Endodermal cell (in vitro differentiated cells): ENCODE measurements at regions not wholly inside any gene's neighbourhood (a gene's known extent, or its start where the extent isn't known, plus 50 kb on each side); places are given as distances from the start of the nearest gene placed in this dataset.

ENCODE experiments used
- DNase-seq: peaks from one replicate; pipeline ENCODE4 v3.0.0-alpha.2; 2017
- H3K27ac ChIP-seq: 2 replicates; pipeline ENCODE4 v1.5.1; 2013; ENCODE audit warnings: mild to moderate bottlenecking, low read depth, low read length, moderate library complexity
- H3K27me3 ChIP-seq: 2 replicates; pipeline ENCODE4 v1.6.1; 2013; ENCODE audit warnings: mild to moderate bottlenecking, low read length, moderate library complexity; ENCODE audit not compliant: insufficient read depth, control insufficient read depth, poor library complexity, severe bottlenecking
- H3K36me3 ChIP-seq: 2 replicates; pipeline ENCODE4 v1.7.0; 2013; ENCODE audit warnings: mild to moderate bottlenecking, low read length, moderate library complexity; ENCODE audit not compliant: control insufficient read depth, insufficient read depth
- H3K4me1 ChIP-seq: one replicate; pipeline ENCODE4 v1.7.0; 2013; ENCODE audit warnings: low read length; ENCODE audit not compliant: control insufficient read depth, insufficient read depth
- H3K4me3 ChIP-seq: 2 replicates; pipeline ENCODE4 v1.5.1; 2013; ENCODE audit warnings: mild to moderate bottlenecking, low read length, moderate library complexity
- H3K9ac ChIP-seq: 2 replicates; pipeline ENCODE4 v1.6.1; 2013; ENCODE audit warnings: mild to moderate bottlenecking, low read length, moderate library complexity; ENCODE audit not compliant: poor library complexity, severe bottlenecking; ENCODE audit errors: extremely low read depth
- H3K9me3 ChIP-seq: 2 replicates; pipeline ENCODE4 v1.6.1; 2013; ENCODE audit warnings: mild to moderate bottlenecking, low read length, moderate library complexity; ENCODE audit not compliant: control insufficient read depth
- H3K27ac Mint-ChIP-seq: 2 replicates; pipeline ENCODE4 v1.8.0; 2020; ENCODE audit warnings: mixed read lengths
- H3K27me3 Mint-ChIP-seq: 2 replicates; pipeline ENCODE4 v1.8.0; 2021; ENCODE audit warnings: mild to moderate bottlenecking, mixed read lengths; ENCODE audit not compliant: insufficient read depth
- H3K36me3 Mint-ChIP-seq: 2 replicates; pipeline ENCODE4 v1.8.0; 2020; ENCODE audit warnings: low read depth, mixed read lengths
- H3K4me1 Mint-ChIP-seq: 2 replicates; pipeline ENCODE4 v1.8.0; 2020; ENCODE audit warnings: mixed read lengths
- H3K4me3 Mint-ChIP-seq: 2 replicates; pipeline ENCODE4 v1.8.0; 2020; ENCODE audit warnings: mild to moderate bottlenecking, moderate library complexity, mixed read lengths
- H3K9me3 Mint-ChIP-seq: 2 replicates; pipeline ENCODE4 v1.8.0; 2020; ENCODE audit warnings: mild to moderate bottlenecking, mixed read lengths
- CTCF ChIP-seq: fragments of 200-600 bp; sonication (generic); conservative IDR thresholded peaks from 2 replicates; pipeline ENCODE4 v1.5.0; 2021; ENCODE audit warnings: antibody characterized with exemption, mild to moderate bottlenecking
- WGBS, 2 experiments: methylation state at CpG; one replicate each; pipeline versions ENCODE4 v1.1.5 to v1.1.7; 2013; ENCODE audit warnings: missing lambda C conversion rate in 2 of 2, mixed read lengths in 1 of 2; ENCODE audit not compliant: insufficient coverage in 1 of 2, insufficient read length in 1 of 2; 5-methylcytosine and 5-hydroxymethylcytosine counted together

- 76 to 93% methylated on average over 3 to 4 of the region's 4 CpGs for WGBS, 2 experiments
- H3K4me3 Mint-ChIP-seq = no peak overlapping the region
- H3K4me1 Mint-ChIP-seq = peaks cover 38% of the 10 kb centered on the region
- H3K27me3 Mint-ChIP-seq = peaks cover 2% of the 10 kb centered on the region
- no peak overlapping the region for H3K27ac ChIP-seq
- no peaks in the 10 kb centered on the region for H3K9me3 ChIP-seq
- no peak overlapping the region for H3K9ac ChIP-seq
- H3K36me3 ChIP-seq = no peaks in the 10 kb centered on the region
- H3K27ac Mint-ChIP-seq = no peak overlapping the region
- H3K9me3 Mint-ChIP-seq = no peaks in the 10 kb centered on the region
- H3K4me1 ChIP-seq = peaks cover 13% of the 10 kb centered on the region
- H3K27me3 ChIP-seq = peaks cover 19% of the 10 kb centered on the region
- H3K4me3 ChIP-seq = no peak overlapping the region
- DNase-seq = no peak
- no peak for TF ChIP-seq CTCF
- no peaks in the 10 kb centered on the region for H3K36me3 Mint-ChIP-seq
These were observed 81.1 kb downstream of the NKX2-1 start for GRCh38 chr14:36438883-36439282.

- Mint-ChIP-seq H3K4me3 (no peak overlapping the region), H3K27ac (no peak overlapping the region), H3K36me3 (no peaks in the 10 kb centered on the region), H3K4me1 (no peaks in the 10 kb centered on the region), H3K27me3 (no peaks in the 10 kb centered on the region), H3K9me3 (no peaks in the 10 kb centered on the region)
- WGBS, 2 experiments = 88 to 93% methylated on average over 4 to 5 of the region's 5 CpGs
- Histone ChIP-seq H3K27ac (no peak overlapping the region), H3K27me3 (no peaks in the 10 kb centered on the region), H3K36me3 (no peaks in the 10 kb centered on the region), H3K9me3 (no peaks in the 10 kb centered on the region), H3K9ac (no peak overlapping the region), H3K4me1 (no peaks in the 10 kb centered on the region), H3K4me3 (no peak overlapping the region)
- no peak for TF ChIP-seq CTCF
- DNase-seq = no peak
These were observed 89.4 kb downstream of the NKX2-1 start for GRCh38 chr14:36430662-36431084.

GRCh38 chr14:36430169-36430568 lies 89.9 kb downstream of the NKX2-1 start:
- H3K9ac ChIP-seq = no peak overlapping the region
- H3K27ac ChIP-seq = no peak overlapping the region
- no peaks in the 10 kb centered on the region for H3K27me3 Mint-ChIP-seq
- no peak overlapping the region for H3K4me3 Mint-ChIP-seq
- TF ChIP-seq CTCF = no peak
- peak; percentile 67 for DNase-seq
- no peak overlapping the region for H3K27ac Mint-ChIP-seq
- H3K4me1 ChIP-seq = no peaks in the 10 kb centered on the region
- no peaks in the 10 kb centered on the region for H3K9me3 ChIP-seq
- H3K4me3 ChIP-seq = no peak overlapping the region
- WGBS, 2 experiments = 57 to 65% methylated on average over 4 of the region's 4 CpGs
- H3K36me3 ChIP-seq = no peaks in the 10 kb centered on the region
- H3K9me3 Mint-ChIP-seq = no peaks in the 10 kb centered on the region
- no peaks in the 10 kb centered on the region for H3K27me3 ChIP-seq
- H3K36me3 Mint-ChIP-seq = no peaks in the 10 kb centered on the region
- H3K4me1 Mint-ChIP-seq = no peaks in the 10 kb centered on the region
